HG02870 (cell line): ENCODE measurements at regions not wholly inside any gene's neighbourhood (a gene's known extent, or its start where the extent isn't known, plus 50 kb on each side); places are given as distances from the start of the nearest gene placed in this dataset.

Experiments
- ATAC-seq: cut with Tn5 transposase; IDR thresholded peaks from one replicate; pipeline ENCODE4 v1.9.1; 2021; ENCODE audit warnings: mild to moderate bottlenecking, moderate library complexity; ENCODE audit not compliant: unreplicated experiment

GRCh38 chr15:88383354-88383753 lies 83.8 kb downstream of the MRPL46 start:
- no peak for ATAC-seq

GRCh38 chr15:88382482-88382983 lies 84.7 kb downstream of the MRPL46 start:
- no peak for ATAC-seq

GRCh38 chr15:88378188-88378637 lies 89.0 kb downstream of the MRPL46 start:
- ATAC-seq, result no peak

GRCh38 chr15:88377509-88377908 lies 89.7 kb downstream of the MRPL46 start:
- no peak for ATAC-seq

- ATAC-seq, result no peak
Measured at GRCh38 chr15:88376574-88377174, 90.5 kb downstream of the MRPL46 start.

- ATAC-seq, result no peak
Measured at GRCh38 chr15:88375234-88375927, 91.8 kb downstream of the MRPL46 start.

GRCh38 chr15:88365124-88365523 lies 102.1 kb downstream of the MRPL46 start:
- no peak for ATAC-seq

- no peak for ATAC-seq
Measured at GRCh38 chr15:88348579-88349230, 92.2 kb upstream of the NTRK3 start.

GRCh38 chr15:88345962-88346361 lies 89.4 kb upstream of the NTRK3 start:
- ATAC-seq, result no peak

- ATAC-seq, result no peak
Measured at GRCh38 chr15:88344786-88345185, 88.2 kb upstream of the NTRK3 start.

GRCh38 chr15:88342666-88343065 lies 86.1 kb upstream of the NTRK3 start:
- no peak for ATAC-seq

GRCh38 chr15:88341653-88342052 lies 85.1 kb upstream of the NTRK3 start:
- no peak for ATAC-seq

- no peak for ATAC-seq
Measured at GRCh38 chr15:88341006-88341405, 84.5 kb upstream of the NTRK3 start.

GRCh38 chr15:88337993-88338392 lies 81.5 kb upstream of the NTRK3 start:
- ATAC-seq, result no peak

- no peak for ATAC-seq
Measured at GRCh38 chr15:88335074-88335473, 78.5 kb upstream of the NTRK3 start.

GRCh38 chr15:88334436-88334835 lies 77.9 kb upstream of the NTRK3 start:
- ATAC-seq, result no peak

- ATAC-seq, result peak; percentile 76
Measured at GRCh38 chr15:88331291-88331690, 74.8 kb upstream of the NTRK3 start.

- ATAC-seq, result no peak
Measured at GRCh38 chr15:88326924-88327323, 70.4 kb upstream of the NTRK3 start.

GRCh38 chr15:88324741-88325065 lies 68.2 kb upstream of the NTRK3 start:
- ATAC-seq, result no peak

- ATAC-seq, result no peak
Measured at GRCh38 chr15:88323976-88324740, 67.6 kb upstream of the NTRK3 start.

- ATAC-seq, result no peak
Measured at GRCh38 chr15:88323468-88323867, 66.9 kb upstream of the NTRK3 start.
